ENCODE measurements at regions not wholly inside any gene's neighbourhood (a gene's known extent, or its start where the extent isn't known, plus 50 kb on each side); places are given as distances from the start of the nearest gene placed in this dataset.

DNA sequence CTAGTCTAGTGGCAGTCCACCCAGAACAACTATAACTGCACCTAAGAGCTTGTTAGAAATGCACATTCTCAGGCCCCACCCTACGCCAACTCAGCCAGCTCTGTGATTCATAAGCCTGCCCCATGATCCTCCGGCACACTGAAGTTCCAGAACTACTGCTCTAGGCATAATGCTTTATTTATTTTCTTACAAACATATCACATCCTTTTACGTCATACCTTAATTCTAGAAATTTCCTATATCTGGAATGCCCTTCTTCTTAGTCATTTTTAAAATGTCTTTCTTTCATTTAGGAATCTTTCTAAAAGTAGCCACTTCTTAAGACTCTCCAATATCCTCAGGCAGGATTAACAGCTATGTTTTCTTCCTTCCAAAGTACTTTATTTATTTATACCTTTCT is 480.1 kb downstream of the INHBA start:
- no TSS peak for BruUV-seq (replicated peaks)
- no peak for DNase-seq (ENCODE audit: low read depth, low spot score)
- in situ Hi-C loops (cut with MboI) = no loop called here
- Histone ChIP-seq H3K4me1 (ENCODE audit: control insufficient read depth, insufficient read depth, low read length) (no peaks in the 10 kb centered on the region), H4K20me1 (ENCODE audit: control insufficient read depth, insufficient read depth) (no peaks in the 10 kb centered on the region), H3K27me3 (replicated peaks in 1 of 2; ENCODE audit: control insufficient read depth in 2 of 2, insufficient read depth in 2 of 2, low read length in 1 of 2) (no peaks in the 10 kb centered on the region), H3K79me2 (ENCODE audit: control insufficient read depth, insufficient read depth, low read length) (no peaks in the 10 kb centered on the region), H3K27ac (ENCODE audit: control insufficient read depth, insufficient read depth) (no peak overlapping the region), H3K9me3 (replicated peaks; ENCODE audit: control insufficient read depth, insufficient read depth, low read length) (no peaks in the 10 kb centered on the region), H2AFZ (ENCODE audit: control insufficient read depth, low read depth, low read length) (no peak overlapping the region), H3K4me3 (no peak overlapping the region), H3K36me3 (ENCODE audit: control insufficient read depth in 2 of 2, insufficient read depth in 2 of 2, low read length in 1 of 2) (no peaks in the 10 kb centered on the region), H3K9ac (ENCODE audit: control insufficient read depth, insufficient read depth, low read length) (no peak overlapping the region), H3K4me2 (ENCODE audit: control insufficient read depth, insufficient read depth) (no peak overlapping the region)
- WGBS (ENCODE audit: insufficient coverage, insufficient replicate concordance, low lambda C conversion rate, missing lambda C conversion rate) = 79% methylated on average over 3 of the region's 3 CpGs
- no peak for FAIRE-seq
- ChIA-PET SMC1A (ENCODE audit: uncharacterized antibody, unreplicated experiment) (no interaction called here), POLR2A (no interaction called here), RAD21 (ENCODE audit: unreplicated experiment) (no interaction called here), CTCF (interaction anchor here (1.2 kb wide), 1 partner anchor 9 kb away, joined by 5 read pairs; no protein-coding TSS in a partner anchor)
- no peak for TF ChIP-seq CHD1 (IDR thresholded peaks at IDR 0.05; ENCODE audit: low read depth, low read length)
- TF ChIP-seq, protein P1, sequence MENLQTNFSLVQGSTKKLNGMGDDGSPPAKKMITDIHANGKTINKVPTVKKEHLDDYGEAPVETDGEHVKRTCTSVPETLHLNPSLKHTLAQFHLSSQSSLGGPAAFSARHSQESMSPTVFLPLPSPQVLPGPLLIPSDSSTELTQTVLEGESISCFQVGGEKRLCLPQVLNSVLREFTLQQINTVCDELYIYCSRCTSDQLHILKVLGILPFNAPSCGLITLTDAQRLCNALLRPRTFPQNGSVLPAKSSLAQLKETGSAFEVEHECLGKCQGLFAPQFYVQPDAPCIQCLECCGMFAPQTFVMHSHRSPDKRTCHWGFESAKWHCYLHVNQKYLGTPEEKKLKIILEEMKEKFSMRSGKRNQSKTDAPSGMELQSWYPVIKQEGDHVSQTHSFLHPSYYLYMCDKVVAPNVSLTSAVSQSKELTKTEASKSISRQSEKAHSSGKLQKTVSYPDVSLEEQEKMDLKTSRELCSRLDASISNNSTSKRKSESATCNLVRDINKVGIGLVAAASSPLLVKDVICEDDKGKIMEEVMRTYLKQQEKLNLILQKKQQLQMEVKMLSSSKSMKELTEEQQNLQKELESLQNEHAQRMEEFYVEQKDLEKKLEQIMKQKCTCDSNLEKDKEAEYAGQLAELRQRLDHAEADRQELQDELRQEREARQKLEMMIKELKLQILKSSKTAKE (IDR thresholded peaks at IDR 0.05; ENCODE audit: low read depth, poor library complexity, severe bottlenecking) = no peak
- TF ChIP-seq MYC (IDR thresholded peaks at IDR 0.05; ENCODE audit: insufficient read depth, insufficient read length, insufficient replicate concordance, low read length, severe bottlenecking) = no peak
- no peak for TF ChIP-seq DPF2 (IDR thresholded peaks at IDR 0.05)
- no peak for TF ChIP-seq NR2C2 (IDR thresholded peaks at IDR 0.05; ENCODE audit: borderline replicate concordance, control insufficient read depth, insufficient read length, low read depth)
- no peak for TF ChIP-seq BHLHE40 (IDR thresholded peaks at IDR 0.05; ENCODE audit: borderline replicate concordance in 1 of 2, low read depth in 2 of 2, low read length in 1 of 2)
- TF ChIP-seq STAT1 (conservative IDR thresholded peaks at IDR 0.05) = no peak
- no peak for TF ChIP-seq BCL11A (IDR thresholded peaks at IDR 0.05; ENCODE audit: low read depth, low read length)
- no peak for TF ChIP-seq RAD21 (IDR thresholded peaks at IDR 0.05; ENCODE audit: insufficient read depth, low read depth, low read length)
- TF ChIP-seq ZZZ3 (IDR thresholded peaks at IDR 0.05; ENCODE audit: control insufficient read depth, insufficient read length, low read depth) = no peak
- TF ChIP-seq LARP7 (IDR thresholded peaks at IDR 0.05) = no peak
- no peak for TF ChIP-seq EP300 (IDR thresholded peaks at IDR 0.05; ENCODE audit: borderline replicate concordance in 1 of 2, control insufficient read depth in 1 of 2, low read depth in 2 of 2, low read length in 2 of 2)
- no peak for TF ChIP-seq KLF5 (IDR thresholded peaks at IDR 0.05; ENCODE audit: partially characterized antibody)
- TF ChIP-seq FOXK2 (IDR thresholded peaks at IDR 0.05) = no peak
- TF ChIP-seq BRCA1 (IDR thresholded peaks at IDR 0.05; ENCODE audit: low read depth, low read length) = no peak
- TF ChIP-seq JUNB (IDR thresholded peaks at IDR 0.05) = no peak
- no peak for TF ChIP-seq ZNF384 (IDR thresholded peaks at IDR 0.05; ENCODE audit: borderline replicate concordance, low read depth, low read length)
- no peak for TF ChIP-seq SPI1 (IDR thresholded peaks at IDR 0.05; ENCODE audit: borderline replicate concordance, insufficient read depth, low read depth, low read length)
- no peak for ATAC-seq
- intact Hi-C loops (cut with micrococcal nuclease; ENCODE audit: unreplicated experiment) = no loop called here

Measured in GM12878 (cell line).